ENCODE measurements at regions not wholly inside any gene's neighbourhood (a gene's known extent, or its start where the extent isn't known, plus 50 kb on each side); places are given as distances from the start of the nearest gene placed in this dataset.

DNA sequence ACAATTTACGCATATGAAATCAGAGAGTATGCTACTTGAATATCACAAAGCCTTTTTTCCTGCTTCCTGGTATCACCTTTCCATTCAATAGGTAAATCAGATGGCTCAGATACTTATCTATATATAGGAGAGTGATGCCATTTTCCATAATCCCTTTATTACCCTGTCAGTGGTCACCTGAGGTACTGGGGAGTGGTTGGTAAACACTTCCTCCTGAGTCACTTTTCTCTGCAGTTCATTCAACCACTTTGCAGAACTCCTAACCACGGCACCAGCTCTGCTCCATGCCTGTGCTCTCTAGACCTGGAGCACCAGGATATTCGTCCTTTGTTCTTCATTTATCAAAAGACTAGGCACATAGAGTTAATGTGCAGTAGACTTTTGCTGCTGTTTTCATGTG lies 748.5 kb upstream of the KLHL1 start:
- Histone ChIP-seq H3K4me2 (no peak overlapping the region), H3K27me3 (ENCODE audit: insufficient read depth) (no peaks in the 10 kb centered on the region), H4K20me1 (ENCODE audit: insufficient read depth) (no peaks in the 10 kb centered on the region), H3K9me2 (no peaks in the 10 kb centered on the region), H3K27ac (ENCODE audit: low read depth in 2 of 2, low read length in 1 of 2) (peak overlapping the region in 1 of 2 experiments; percentile 55; a peak in 1 of 4 replicates), H3K4me3 (ENCODE audit: low read depth in 2 of 2, low read length in 1 of 2) (no peak overlapping the region), H3K9me3 (no peaks in the 10 kb centered on the region), H3K36me3 (replicated peaks in 1 of 2; ENCODE audit: control insufficient read depth in 1 of 2, insufficient read depth in 2 of 2, low read length in 1 of 2) (no peaks in the 10 kb centered on the region), H3K4me1 (ENCODE audit: control insufficient read depth in 1 of 2, insufficient read depth in 2 of 2, low read depth in 1 of 2, low read length in 1 of 2) (no peaks in the 10 kb centered on the region; a peak in 1 of 4 replicates), H3K79me2 (ENCODE audit: insufficient read depth) (no peaks in the 10 kb centered on the region), H2AFZ (ENCODE audit: low read depth) (no peak overlapping the region), H3F3A (replicated peaks; ENCODE audit: insufficient read depth) (no peaks in the 10 kb centered on the region), H3K9ac (no peak overlapping the region)
- no peak for DNase-seq
- ChIA-PET POLR2A (no interaction called here), CTCF (interaction anchor here (0.6 kb wide), 1 partner anchor 1119 kb away, joined by 3 read pairs; no protein-coding TSS in a partner anchor)
- 62% methylated on average over 3 of the region's 3 CpGs for WGBS (ENCODE audit: low lambda C conversion rate)
- TF ChIP-seq RAD21 (IDR thresholded peaks at IDR 0.05; ENCODE audit: low read length) (no peak), FOSL2 (IDR thresholded peaks at IDR 0.05; ENCODE audit: borderline replicate concordance, low read depth) (no peak), FOXJ3 (CRISPR knock-in tag; IDR thresholded peaks at IDR 0.05) (no peak), FOXM1 (IDR thresholded peaks at IDR 0.05; ENCODE audit: low read depth) (no peak), RCOR1 (IDR thresholded peaks at IDR 0.05; ENCODE audit: low read length) (no peak), CHD2 (IDR thresholded peaks at IDR 0.05; ENCODE audit: low read length, partially characterized antibody) (no peak), MXI1 (IDR thresholded peaks at IDR 0.05; ENCODE audit: low read depth, low read length) (no peak), REST (IDR thresholded peaks at IDR 0.05; ENCODE audit: low read depth, low read length) (no peak), TAF1 (IDR thresholded peaks at IDR 0.05; ENCODE audit: borderline replicate concordance, low read depth, low read length) (no peak)

GRCh38 chr13:70856025-70856424 lies 747.8 kb upstream of the KLHL1 start:
- Histone ChIP-seq H3K9me2 (no peaks in the 10 kb centered on the region), H3F3A (replicated peaks; ENCODE audit: insufficient read depth) (no peaks in the 10 kb centered on the region), H3K79me2 (ENCODE audit: insufficient read depth) (no peaks in the 10 kb centered on the region), H3K4me3 (ENCODE audit: low read depth in 2 of 2, low read length in 1 of 2) (no peak overlapping the region), H3K27ac (ENCODE audit: low read depth in 2 of 2, low read length in 1 of 2) (peak overlapping the region in 1 of 2 experiments; percentile 31; a peak in 1 of 4 replicates), H3K9ac (no peak overlapping the region), H4K20me1 (ENCODE audit: insufficient read depth) (no peaks in the 10 kb centered on the region), H2AFZ (ENCODE audit: low read depth) (no peak overlapping the region), H3K4me1 (ENCODE audit: control insufficient read depth in 1 of 2, insufficient read depth in 2 of 2, low read depth in 1 of 2, low read length in 1 of 2) (no peaks in the 10 kb centered on the region; a peak in 1 of 4 replicates), H3K27me3 (ENCODE audit: insufficient read depth) (no peaks in the 10 kb centered on the region), H3K36me3 (replicated peaks in 1 of 2; ENCODE audit: control insufficient read depth in 1 of 2, insufficient read depth in 2 of 2, low read length in 1 of 2) (no peaks in the 10 kb centered on the region), H3K4me2 (no peak overlapping the region), H3K9me3 (no peaks in the 10 kb centered on the region)
- WGBS (ENCODE audit: low lambda C conversion rate) = 48% methylated on average over 2 of the region's 2 CpGs
- POLR2A ChIA-PET = no interaction called here
- CTCF ChIA-PET = no interaction called here
- no peak for DNase-seq
- TF ChIP-seq TAF1 (IDR thresholded peaks at IDR 0.05; ENCODE audit: borderline replicate concordance, low read depth, low read length) (no peak), GATA2 (CRISPR knock-in tag; IDR thresholded peaks at IDR 0.05) (peak; percentile 49), EP300 (IDR thresholded peaks at IDR 0.05; ENCODE audit: borderline replicate concordance in 1 of 2, low read depth in 1 of 2, low read length in 1 of 2) (peak in 1 of 2 experiments; percentile 37; a peak in 1 of 4 replicates)
- TF ChIP-seq, protein P1, sequence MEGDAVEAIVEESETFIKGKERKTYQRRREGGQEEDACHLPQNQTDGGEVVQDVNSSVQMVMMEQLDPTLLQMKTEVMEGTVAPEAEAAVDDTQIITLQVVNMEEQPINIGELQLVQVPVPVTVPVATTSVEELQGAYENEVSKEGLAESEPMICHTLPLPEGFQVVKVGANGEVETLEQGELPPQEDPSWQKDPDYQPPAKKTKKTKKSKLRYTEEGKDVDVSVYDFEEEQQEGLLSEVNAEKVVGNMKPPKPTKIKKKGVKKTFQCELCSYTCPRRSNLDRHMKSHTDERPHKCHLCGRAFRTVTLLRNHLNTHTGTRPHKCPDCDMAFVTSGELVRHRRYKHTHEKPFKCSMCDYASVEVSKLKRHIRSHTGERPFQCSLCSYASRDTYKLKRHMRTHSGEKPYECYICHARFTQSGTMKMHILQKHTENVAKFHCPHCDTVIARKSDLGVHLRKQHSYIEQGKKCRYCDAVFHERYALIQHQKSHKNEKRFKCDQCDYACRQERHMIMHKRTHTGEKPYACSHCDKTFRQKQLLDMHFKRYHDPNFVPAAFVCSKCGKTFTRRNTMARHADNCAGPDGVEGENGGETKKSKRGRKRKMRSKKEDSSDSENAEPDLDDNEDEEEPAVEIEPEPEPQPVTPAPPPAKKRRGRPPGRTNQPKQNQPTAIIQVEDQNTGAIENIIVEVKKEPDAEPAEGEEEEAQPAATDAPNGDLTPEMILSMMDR (IDR thresholded peaks at IDR 0.05) = no peak
